Endothelial cell of umbilical vein (primary cell): ENCODE measurements at regions not wholly inside any gene's neighbourhood (a gene's known extent, or its start where the extent isn't known, plus 50 kb on each side); places are given as distances from the start of the nearest gene placed in this dataset.

Experiments used
- BruUV-seq: library from RNA; stranded (reverse); fragments of 400-500 nt; replicated peaks from 2 replicates; lab custom pipeline; 2021; lab: Mats Ljungman, UMichigan
- CTCF ChIA-PET: fragments of 300-600, 350-600 bp; sonication (Branson Sonifier 250); formaldehyde crosslinking; loops from one replicate; lab custom pipeline; 2021; ENCODE audit warnings: antibody characterized with exemption, inconsistent platforms; lab: Charles Lee
- POLR2A ChIA-PET: fragments of 300-600, 350-600 bp; sonication (Branson Sonifier 250); formaldehyde crosslinking; loops from one replicate; lab custom pipeline; 2021; ENCODE audit warnings: antibody characterized with exemption, inconsistent platforms; lab: Charles Lee
- DNase-seq: peaks from one replicate; pipeline ENCODE4 v3.0.0-alpha.2; 2011; ENCODE audit warnings: low read depth, low spot score
- FAIRE-seq: peaks from 2 replicates; lab custom pipeline; 2011; peaks lifted over from hg19 to GRCh38; lab: Jason Lieb, UNC
- H2AFZ ChIP-seq: 2 replicates; pipeline ENCODE4 v1.6.0; 2012; ENCODE audit warnings: low read depth, low read length, control low read depth, inconsistent platforms
- H3K27ac ChIP-seq: 2 replicates; pipeline ENCODE4 v1.5.1; 2011; ENCODE audit warnings: low read depth, mild to moderate bottlenecking, control low read depth, low read length, moderate library complexity; ENCODE audit not compliant: insufficient read depth
- H3K27me3 ChIP-seq, 2 experiments: 2 replicates each; pipeline versions ENCODE4 v1.6.0 to v1.6.1; 2011; ENCODE audit warnings: low read length in 2 of 2, mixed read lengths in 1 of 2; ENCODE audit not compliant: control insufficient read depth in 2 of 2, insufficient read depth in 2 of 2
- H3K36me3 ChIP-seq, 2 experiments: 2 replicates in 1 of 2; 3 replicates in 1 of 2; pipeline ENCODE4 v1.5.1; 2011; ENCODE audit warnings: low read length in 2 of 2, mild to moderate bottlenecking in 1 of 2, moderate library complexity in 1 of 2; ENCODE audit not compliant: control insufficient read depth in 2 of 2, insufficient read depth in 2 of 2; ENCODE audit errors: extremely low read depth in 1 of 2
- H3K4me1 ChIP-seq: 3 replicates; pipeline ENCODE4 v1.5.1; 2011; ENCODE audit warnings: mild to moderate bottlenecking, low read length; ENCODE audit not compliant: control insufficient read depth, insufficient read depth; ENCODE audit errors: extremely low read depth
- H3K4me2 ChIP-seq: 2 replicates; pipeline ENCODE4 v1.6.1; 2011; ENCODE audit warnings: low read length, control low read depth, mixed read lengths; ENCODE audit not compliant: insufficient read depth
- H3K4me3 ChIP-seq, 3 experiments: fragments of 200-600 bp in 1 of 3; sonication (generic), shearing (Covaris generic) in 1 of 3; replicated peaks in 1 of 3; 2 replicates each; pipeline ENCODE4 v1.5.1; 2011 to 2016; ENCODE audit warnings: control low read depth in 3 of 3, low read length in 3 of 3, mild to moderate bottlenecking in 2 of 3, inconsistent platforms in 1 of 3, low read depth in 1 of 3, moderate library complexity in 1 of 3; ENCODE audit not compliant: insufficient read depth in 1 of 3
- H3K79me2 ChIP-seq: 2 replicates; pipeline ENCODE4 v1.6.0; 2012; ENCODE audit warnings: low read length, inconsistent platforms; ENCODE audit not compliant: control insufficient read depth, insufficient read depth
- H3K9ac ChIP-seq: replicated peaks from 2 replicates; pipeline ENCODE3; 2011; ENCODE audit warnings: low read length, control low read depth; ENCODE audit not compliant: insufficient read depth; ENCODE audit errors: extremely low read depth
- H3K9me1 ChIP-seq: replicated peaks from 3 replicates; pipeline ENCODE4 v1.6.0; 2011; ENCODE audit warnings: mild to moderate bottlenecking, low read length; ENCODE audit not compliant: control insufficient read depth, insufficient read depth; ENCODE audit errors: extremely low read depth
- H3K9me3 ChIP-seq: replicated peaks from 2 replicates; pipeline ENCODE4 v1.5.1; 2012; ENCODE audit warnings: low read length, inconsistent platforms; ENCODE audit not compliant: control insufficient read depth, insufficient read depth
- H4K20me1 ChIP-seq: replicated peaks from 2 replicates; pipeline ENCODE3; 2011; ENCODE audit warnings: mild to moderate bottlenecking, low read length; ENCODE audit not compliant: control insufficient read depth, insufficient read depth; ENCODE audit errors: extremely low read depth
- EZH2 ChIP-seq: IDR thresholded peaks from 2 replicates; pipeline ENCODE4 v1.6.1; 2012; ENCODE audit warnings: borderline replicate concordance, low read depth, mild to moderate bottlenecking, moderate library complexity, low read length, inconsistent platforms; ENCODE audit not compliant: severe bottlenecking
- FOS ChIP-seq: IDR thresholded peaks from 2 replicates; pipeline ENCODE4 v1.6.1; 2011; ENCODE audit warnings: mild to moderate bottlenecking, low read length, moderate library complexity, borderline replicate concordance; ENCODE audit not compliant: insufficient read depth
- GATA2 ChIP-seq: IDR thresholded peaks from 2 replicates; pipeline ENCODE4 v1.7.0; 2011; ENCODE audit warnings: low read depth, mild to moderate bottlenecking, moderate library complexity, mixed read lengths, low read length; ENCODE audit not compliant: insufficient read length, insufficient read depth
- JUN ChIP-seq: IDR thresholded peaks from 2 replicates; pipeline ENCODE4 v1.6.1; 2011; ENCODE audit warnings: borderline replicate concordance, low read depth; ENCODE audit not compliant: insufficient read length, insufficient read depth
- MYC ChIP-seq: IDR thresholded peaks from one replicate; pipeline ENCODE4 v1.6.1; 2011; ENCODE audit warnings: mild to moderate bottlenecking, low read depth, low read length
- POLR2A ChIP-seq: IDR thresholded peaks from 2 replicates; pipeline ENCODE4 v1.6.1; 2012; ENCODE audit warnings: low read depth, mild to moderate bottlenecking, control low read depth, low read length
- POLR2AphosphoS5 ChIP-seq: IDR thresholded peaks from 2 replicates; pipeline ENCODE4 v1.6.1; 2012; ENCODE audit warnings: low read depth, mild to moderate bottlenecking, control low read depth, low read length, moderate library complexity; ENCODE audit not compliant: insufficient read depth
- dilution Hi-C: fragments of 300-500 bp; cut with MboI; formaldehyde crosslinking; loops from one replicate; pipeline ENCODE4 v1.15.0; 2019; ENCODE audit warnings: low sequenced_read_pairs; ENCODE audit not compliant: extremely low pct_ligation_motif_present
- intact Hi-C: fragments of 100-400 bp; cut with micrococcal nuclease; formaldehyde crosslinking; loops from one replicate; pipeline ENCODE4 v1.10.0; 2022
- TF ChIP-seq, protein P1 (sequence below), 2 donors: IDR thresholded peaks; 1 replicate in 1 of 2; 2 replicates in 1 of 2; pipeline ENCODE4 v1.5.1; 2011; ENCODE audit warnings: low read length in 2 of 2, mild to moderate bottlenecking in 2 of 2, moderate library complexity in 2 of 2, control low read depth in 1 of 2, inconsistent platforms in 1 of 2, low read depth in 1 of 2; ENCODE audit not compliant: insufficient read depth in 1 of 2; ENCODE audit errors: extremely low read depth in 1 of 2
- TF ChIP-seq, protein P2 (sequence below): IDR thresholded peaks from 2 replicates; pipeline ENCODE4 v1.6.1; 2011; ENCODE audit not compliant: insufficient read depth, insufficient read length

DNA sequence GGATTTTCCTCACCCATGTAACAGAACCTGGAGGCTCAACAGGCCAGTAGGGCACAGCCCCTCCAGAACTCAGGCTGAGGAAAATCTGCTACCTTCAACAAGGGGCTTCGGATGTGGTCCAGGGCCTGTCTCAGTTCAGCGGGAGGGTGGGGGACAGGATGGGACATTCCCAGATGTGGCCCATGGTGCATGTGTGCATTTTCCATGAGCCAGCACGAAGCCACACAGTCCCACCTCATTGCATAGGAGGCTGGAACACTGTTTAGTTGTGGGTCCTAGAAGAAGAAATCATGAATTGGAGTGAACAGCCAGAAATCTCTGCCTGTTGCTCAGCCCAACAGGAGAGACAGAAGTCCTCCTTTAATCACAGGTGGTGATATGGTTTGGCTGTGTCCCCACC lies 469.6 kb upstream of the MYT1L start:
- Histone ChIP-seq H2AFZ (no peak overlapping the region), H3K27me3 (no peaks in the 10 kb centered on the region), H3K4me2 (no peak overlapping the region), H3K36me3 (no peaks in the 10 kb centered on the region), H3K79me2 (no peaks in the 10 kb centered on the region), H3K9me1 (no peaks in the 10 kb centered on the region), H3K9ac (no peak overlapping the region), H3K4me1 (no peaks in the 10 kb centered on the region), H3K9me3 (peaks cover 4% of the 10 kb centered on the region), H3K27ac (no peak overlapping the region), H3K4me3 (no peak overlapping the region), H4K20me1 (no peaks in the 10 kb centered on the region)
- DNase-seq (no peak), FAIRE-seq (no peak)
- intact Hi-C loops (no loop called here), dilution Hi-C loops (no loop called here)
- CTCF ChIA-PET: no interaction called here
- POLR2A ChIA-PET: no interaction called here
- no TSS peak for BruUV-seq
- TF ChIP-seq POLR2A (no peak), POLR2AphosphoS5 (no peak)
- TF ChIP-seq, protein P1, sequence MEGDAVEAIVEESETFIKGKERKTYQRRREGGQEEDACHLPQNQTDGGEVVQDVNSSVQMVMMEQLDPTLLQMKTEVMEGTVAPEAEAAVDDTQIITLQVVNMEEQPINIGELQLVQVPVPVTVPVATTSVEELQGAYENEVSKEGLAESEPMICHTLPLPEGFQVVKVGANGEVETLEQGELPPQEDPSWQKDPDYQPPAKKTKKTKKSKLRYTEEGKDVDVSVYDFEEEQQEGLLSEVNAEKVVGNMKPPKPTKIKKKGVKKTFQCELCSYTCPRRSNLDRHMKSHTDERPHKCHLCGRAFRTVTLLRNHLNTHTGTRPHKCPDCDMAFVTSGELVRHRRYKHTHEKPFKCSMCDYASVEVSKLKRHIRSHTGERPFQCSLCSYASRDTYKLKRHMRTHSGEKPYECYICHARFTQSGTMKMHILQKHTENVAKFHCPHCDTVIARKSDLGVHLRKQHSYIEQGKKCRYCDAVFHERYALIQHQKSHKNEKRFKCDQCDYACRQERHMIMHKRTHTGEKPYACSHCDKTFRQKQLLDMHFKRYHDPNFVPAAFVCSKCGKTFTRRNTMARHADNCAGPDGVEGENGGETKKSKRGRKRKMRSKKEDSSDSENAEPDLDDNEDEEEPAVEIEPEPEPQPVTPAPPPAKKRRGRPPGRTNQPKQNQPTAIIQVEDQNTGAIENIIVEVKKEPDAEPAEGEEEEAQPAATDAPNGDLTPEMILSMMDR (IDR thresholded peaks at IDR 0.05; ENCODE audit: extremely low read depth in 1 of 2, insufficient read depth in 1 of 2, low read depth in 1 of 2, low read length in 2 of 2): no peak

DNA sequence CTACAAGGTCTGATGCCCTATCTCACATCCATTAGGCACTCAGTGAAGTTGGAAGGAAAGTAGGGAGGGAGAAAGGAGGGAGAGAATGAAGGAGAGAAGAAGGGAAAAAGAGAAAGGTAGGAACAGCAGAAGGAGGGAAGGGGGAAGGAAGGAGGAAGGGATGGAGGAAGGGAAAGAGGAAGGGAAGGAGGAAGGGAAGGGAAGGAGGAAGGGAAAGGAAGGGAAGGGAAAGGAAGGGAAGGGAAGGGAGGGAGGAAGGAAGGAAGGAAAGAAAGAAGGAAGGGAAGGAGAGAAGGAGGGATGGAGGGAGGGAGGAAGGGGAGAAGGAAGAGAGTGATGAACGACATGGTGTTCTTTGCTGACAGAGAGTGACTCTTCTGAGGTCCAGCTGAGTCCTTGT lies 468.9 kb upstream of the MYT1L start:
- dilution Hi-C loops: no loop called here
- Histone ChIP-seq H3K79me2 (no peaks in the 10 kb centered on the region), H3K36me3 (no peaks in the 10 kb centered on the region), H3K9ac (no peak overlapping the region), H3K4me3 (no peak overlapping the region), H4K20me1 (no peaks in the 10 kb centered on the region), H3K9me1 (no peaks in the 10 kb centered on the region), H3K27me3 (no peaks in the 10 kb centered on the region), H3K27ac (no peak overlapping the region), H3K9me3 (peaks cover 4% of the 10 kb centered on the region), H3K4me1 (no peaks in the 10 kb centered on the region), H2AFZ (no peak overlapping the region), H3K4me2 (no peak overlapping the region)
- no TSS peak for BruUV-seq
- intact Hi-C loops: no loop called here
- FAIRE-seq (no peak), DNase-seq (no peak)
- ChIA-PET CTCF (no interaction called here), POLR2A (no interaction called here)
- TF ChIP-seq POLR2A: no peak
- TF ChIP-seq POLR2AphosphoS5: no peak
- no peak for TF ChIP-seq JUN
- TF ChIP-seq, protein P1 (IDR thresholded peaks at IDR 0.05; ENCODE audit: extremely low read depth in 1 of 2, insufficient read depth in 1 of 2, low read depth in 1 of 2, low read length in 2 of 2): no peak
- no peak for TF ChIP-seq FOS
- TF ChIP-seq, protein P2, sequence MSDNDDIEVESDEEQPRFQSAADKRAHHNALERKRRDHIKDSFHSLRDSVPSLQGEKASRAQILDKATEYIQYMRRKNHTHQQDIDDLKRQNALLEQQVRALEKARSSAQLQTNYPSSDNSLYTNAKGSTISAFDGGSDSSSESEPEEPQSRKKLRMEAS: no peak
- TF ChIP-seq EZH2: no peak
- TF ChIP-seq GATA2: no peak
- TF ChIP-seq MYC: no peak
